ENCODE measurements at regions not wholly inside any gene's neighbourhood (a gene's known extent, or its start where the extent isn't known, plus 50 kb on each side); places are given as distances from the start of the nearest gene placed in this dataset.

GRCh38 chr1:42047508-42047880, 105.7 kb upstream of the GUCA2B start (continued):
- no peak for TF ChIP-seq EP300 (IDR thresholded peaks at IDR 0.05; ENCODE audit: borderline replicate concordance in 1 of 2, control insufficient read depth in 1 of 2, low read depth in 2 of 2, low read length in 2 of 2)
- TF ChIP-seq BHLHE40 (IDR thresholded peaks at IDR 0.05; ENCODE audit: borderline replicate concordance in 1 of 2, low read depth in 2 of 2, low read length in 1 of 2) = no peak
- no peak for TF ChIP-seq GABPA (IDR thresholded peaks at IDR 0.05; ENCODE audit: low read depth)
- TF ChIP-seq HDAC2 (IDR thresholded peaks at IDR 0.05) = no peak
- TF ChIP-seq MEF2B (IDR thresholded peaks at IDR 0.05; ENCODE audit: partially characterized antibody, poor library complexity, severe bottlenecking) = no peak

- no peak overlapping the region for H3K9ac ChIP-seq (ENCODE audit: control insufficient read depth, insufficient read depth, low read length)
- in situ Hi-C loops (cut with MboI) = no loop called here
- no peaks in the 10 kb centered on the region for H3K9me3 ChIP-seq (replicated peaks; ENCODE audit: control insufficient read depth, insufficient read depth, low read length)
- H3K4me2 ChIP-seq (ENCODE audit: control insufficient read depth, insufficient read depth) = no peak overlapping the region
- intact Hi-C loops (cut with micrococcal nuclease; ENCODE audit: unreplicated experiment) = no loop called here
- H3K4me1 ChIP-seq (ENCODE audit: control insufficient read depth, insufficient read depth, low read length) = no peaks in the 10 kb centered on the region
- WGBS (ENCODE audit: insufficient coverage, insufficient replicate concordance, low lambda C conversion rate, missing lambda C conversion rate) = 36% methylated on average over 4 of the region's 4 CpGs
- no peaks in the 10 kb centered on the region for H3K36me3 ChIP-seq (ENCODE audit: control insufficient read depth in 2 of 2, insufficient read depth in 2 of 2, low read length in 1 of 2)
- TF ChIP-seq ZNF24 (IDR thresholded peaks at IDR 0.05) (no peak), RAD21 (IDR thresholded peaks at IDR 0.05; ENCODE audit: insufficient read depth, low read depth, low read length) (no peak), CBX3 (IDR thresholded peaks at IDR 0.05; ENCODE audit: borderline replicate concordance, low read depth) (no peak), SMAD1 (IDR thresholded peaks at IDR 0.05; ENCODE audit: low read depth, partially characterized antibody) (no peak), SMARCA5 (IDR thresholded peaks at IDR 0.05) (no peak), ATF2 (IDR thresholded peaks at IDR 0.05; ENCODE audit: low read length) (no peak), MYC (IDR thresholded peaks at IDR 0.05; ENCODE audit: insufficient read depth, insufficient read length, insufficient replicate concordance, low read length, severe bottlenecking) (no peak), FOXK2 (IDR thresholded peaks at IDR 0.05) (peak; percentile 58), GATAD2B (conservative IDR thresholded peaks at IDR 0.05; ENCODE audit: low read depth) (no peak)
- H3K27ac ChIP-seq (ENCODE audit: control insufficient read depth, insufficient read depth) = no peak overlapping the region
- H2AFZ ChIP-seq (ENCODE audit: control insufficient read depth, low read depth, low read length) = no peak overlapping the region
- FAIRE-seq (no peak), ATAC-seq (no peak), DNase-seq (ENCODE audit: low read depth, low spot score) (no peak)
- SMC1A ChIA-PET (ENCODE audit: uncharacterized antibody, unreplicated experiment) = interaction anchor here (1.1 to 1.2 kb wide), 2 partner anchors 96 to 155 kb away, joined by 3 read pairs; no protein-coding TSS in a partner anchor
- CTCF ChIA-PET = interaction anchor here (1.1 to 2.0 kb wide), 2 partner anchors 9 to 101 kb away, joined by 3 to 5 read pairs; no protein-coding TSS in a partner anchor
- RAD21 ChIA-PET (ENCODE audit: unreplicated experiment) = no interaction called here
- H4K20me1 ChIP-seq (ENCODE audit: control insufficient read depth, insufficient read depth) = no peaks in the 10 kb centered on the region
- POLR2A ChIA-PET = no interaction called here
- no peaks in the 10 kb centered on the region for H3K79me2 ChIP-seq (ENCODE audit: control insufficient read depth, insufficient read depth, low read length)
- no TSS peak for BruUV-seq (replicated peaks)
- H3K4me3 ChIP-seq = no peak overlapping the region
- H3K27me3 ChIP-seq (replicated peaks in 1 of 2; ENCODE audit: control insufficient read depth in 2 of 2, insufficient read depth in 2 of 2, low read length in 1 of 2) = peaks cover 0 to 1% of the 10 kb centered on the region in 2 experiments; a peak in 2 of 4 replicates
These were observed 106.3 kb upstream of the GUCA2B start for GRCh38 chr1:42046761-42047507.

Measured in GM12878 (cell line).